DMS 273 treated with DMSO at 0.1 percent for 48 hours (cell line): ENCODE measurements at regions not wholly inside any gene's neighbourhood (a gene's known extent, or its start where the extent isn't known, plus 50 kb on each side); places are given as distances from the start of the nearest gene placed in this dataset.

Source experiments
- DNase-seq: peaks from one replicate; lab custom pipeline; 2025; lab: John Stamatoyannopoulos, UW

- no peak for DNase-seq
These were observed 179.6 kb downstream of the CSNK2A3 start for GRCh38 chr11:11173316-11174025.

GRCh38 chr11:11171854-11172253, 181.2 kb downstream of the CSNK2A3 start:
- DNase-seq = no peak

GRCh38 chr11:11171285-11171684, 181.8 kb downstream of the CSNK2A3 start:
- DNase-seq = no peak

- DNase-seq = no peak
These were observed 182.5 kb downstream of the CSNK2A3 start for GRCh38 chr11:11170352-11171084.

- DNase-seq = no peak
These were observed 183.2 kb downstream of the CSNK2A3 start for GRCh38 chr11:11169715-11170351.

- DNase-seq = no peak
These were observed 185.2 kb downstream of the CSNK2A3 start for GRCh38 chr11:11167806-11168205.

- no peak for DNase-seq
These were observed 188.7 kb downstream of the CSNK2A3 start for GRCh38 chr11:11164334-11164690.

GRCh38 chr11:11163669-11164333, 189.2 kb downstream of the CSNK2A3 start:
- no peak for DNase-seq

GRCh38 chr11:11163236-11163635, 189.8 kb downstream of the CSNK2A3 start:
- no peak for DNase-seq

GRCh38 chr11:11157185-11157584, 195.9 kb downstream of the CSNK2A3 start:
- no peak for DNase-seq

GRCh38 chr11:11155962-11156815, 196.9 kb downstream of the CSNK2A3 start:
- DNase-seq = no peak

- no peak for DNase-seq
These were observed 200.2 kb downstream of the CSNK2A3 start for GRCh38 chr11:11152877-11153276.

GRCh38 chr11:11149671-11150459, 203.2 kb downstream of the CSNK2A3 start:
- DNase-seq = no peak

- DNase-seq = no peak
These were observed 204.5 kb downstream of the CSNK2A3 start for GRCh38 chr11:11148596-11148995.

- DNase-seq = no peak
These were observed 204.9 kb downstream of the CSNK2A3 start for GRCh38 chr11:11148104-11148509.

GRCh38 chr11:11146830-11147229, 206.2 kb downstream of the CSNK2A3 start:
- no peak for DNase-seq

- DNase-seq = no peak
These were observed 209.2 kb downstream of the CSNK2A3 start for GRCh38 chr11:11143849-11144248.

- no peak for DNase-seq
These were observed 210.6 kb downstream of the CSNK2A3 start for GRCh38 chr11:11142430-11142829.

GRCh38 chr11:11141065-11141464, 212.0 kb downstream of the CSNK2A3 start:
- no peak for DNase-seq

- no peak for DNase-seq
These were observed 212.5 kb downstream of the CSNK2A3 start for GRCh38 chr11:11140510-11140909.

GRCh38 chr11:11137339-11137738, 215.7 kb downstream of the CSNK2A3 start:
- no peak for DNase-seq
